Endodermal cell (in vitro differentiated cells): ENCODE measurements at regions not wholly inside any gene's neighbourhood (a gene's known extent, or its start where the extent isn't known, plus 50 kb on each side); places are given as distances from the start of the nearest gene placed in this dataset.

Experiments used
- DNase-seq: peaks from one replicate; pipeline ENCODE4 v3.0.0-alpha.2; 2017
- H3K27ac ChIP-seq: 2 replicates; pipeline ENCODE4 v1.5.1; 2013; ENCODE audit warnings: mild to moderate bottlenecking, low read depth, low read length, moderate library complexity
- H3K27me3 ChIP-seq: 2 replicates; pipeline ENCODE4 v1.6.1; 2013; ENCODE audit warnings: mild to moderate bottlenecking, low read length, moderate library complexity; ENCODE audit not compliant: insufficient read depth, control insufficient read depth, poor library complexity, severe bottlenecking
- H3K36me3 ChIP-seq: 2 replicates; pipeline ENCODE4 v1.7.0; 2013; ENCODE audit warnings: mild to moderate bottlenecking, low read length, moderate library complexity; ENCODE audit not compliant: control insufficient read depth, insufficient read depth
- H3K4me1 ChIP-seq: one replicate; pipeline ENCODE4 v1.7.0; 2013; ENCODE audit warnings: low read length; ENCODE audit not compliant: control insufficient read depth, insufficient read depth
- H3K4me3 ChIP-seq: 2 replicates; pipeline ENCODE4 v1.5.1; 2013; ENCODE audit warnings: mild to moderate bottlenecking, low read length, moderate library complexity
- H3K9ac ChIP-seq: 2 replicates; pipeline ENCODE4 v1.6.1; 2013; ENCODE audit warnings: mild to moderate bottlenecking, low read length, moderate library complexity; ENCODE audit not compliant: poor library complexity, severe bottlenecking; ENCODE audit errors: extremely low read depth
- H3K9me3 ChIP-seq: 2 replicates; pipeline ENCODE4 v1.6.1; 2013; ENCODE audit warnings: mild to moderate bottlenecking, low read length, moderate library complexity; ENCODE audit not compliant: control insufficient read depth
- H3K27ac Mint-ChIP-seq: 2 replicates; pipeline ENCODE4 v1.8.0; 2020; ENCODE audit warnings: mixed read lengths
- H3K27me3 Mint-ChIP-seq: 2 replicates; pipeline ENCODE4 v1.8.0; 2021; ENCODE audit warnings: mild to moderate bottlenecking, mixed read lengths; ENCODE audit not compliant: insufficient read depth
- H3K36me3 Mint-ChIP-seq: 2 replicates; pipeline ENCODE4 v1.8.0; 2020; ENCODE audit warnings: low read depth, mixed read lengths
- H3K4me1 Mint-ChIP-seq: 2 replicates; pipeline ENCODE4 v1.8.0; 2020; ENCODE audit warnings: mixed read lengths
- H3K4me3 Mint-ChIP-seq: 2 replicates; pipeline ENCODE4 v1.8.0; 2020; ENCODE audit warnings: mild to moderate bottlenecking, moderate library complexity, mixed read lengths
- H3K9me3 Mint-ChIP-seq: 2 replicates; pipeline ENCODE4 v1.8.0; 2020; ENCODE audit warnings: mild to moderate bottlenecking, mixed read lengths
- WGBS, 2 experiments: methylation state at CpG; one replicate each; pipeline versions ENCODE4 v1.1.5 to v1.1.7; 2013; ENCODE audit warnings: missing lambda C conversion rate in 2 of 2, mixed read lengths in 1 of 2; ENCODE audit not compliant: insufficient coverage in 1 of 2, insufficient read length in 1 of 2; 5-methylcytosine and 5-hydroxymethylcytosine counted together
- TF ChIP-seq, protein P1 (sequence below): fragments of 200-600 bp; sonication (generic); conservative IDR thresholded peaks from 2 replicates; pipeline ENCODE4 v1.5.0; 2021; ENCODE audit warnings: antibody characterized with exemption, mild to moderate bottlenecking

DNA sequence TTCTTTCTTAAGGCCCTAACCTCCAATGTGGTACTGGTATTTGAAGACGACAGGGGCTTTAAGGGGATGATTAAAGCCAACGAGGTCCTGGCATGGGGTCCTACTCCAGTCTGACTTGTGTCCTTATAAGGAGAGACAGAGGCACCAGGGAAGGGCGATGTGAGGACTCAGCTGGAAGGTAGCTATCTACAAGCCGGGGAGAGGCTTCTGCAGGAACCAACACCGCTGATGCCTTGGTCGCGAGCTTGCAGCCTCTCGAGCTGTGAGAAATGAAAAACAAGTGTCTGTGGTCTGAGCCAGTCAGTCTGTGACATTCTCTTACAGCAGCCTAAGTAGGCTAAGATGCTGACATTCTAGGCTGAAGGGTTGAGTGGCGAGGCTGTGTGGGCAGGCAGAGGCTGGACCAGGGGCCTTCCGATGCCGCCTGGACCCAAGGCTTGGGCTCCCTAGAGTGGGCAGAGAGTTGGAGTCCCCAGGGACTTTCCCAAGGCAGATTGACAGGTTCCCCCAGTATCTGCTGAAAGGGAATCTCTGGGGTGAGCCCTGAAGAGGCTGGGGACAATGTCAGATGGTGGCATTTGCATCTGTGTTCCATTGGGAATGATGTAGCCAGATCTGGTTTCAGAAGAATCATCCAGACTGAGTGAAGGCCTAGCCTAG, 322.9 kb upstream of the HS6ST1 start:
- TF ChIP-seq, protein P1, sequence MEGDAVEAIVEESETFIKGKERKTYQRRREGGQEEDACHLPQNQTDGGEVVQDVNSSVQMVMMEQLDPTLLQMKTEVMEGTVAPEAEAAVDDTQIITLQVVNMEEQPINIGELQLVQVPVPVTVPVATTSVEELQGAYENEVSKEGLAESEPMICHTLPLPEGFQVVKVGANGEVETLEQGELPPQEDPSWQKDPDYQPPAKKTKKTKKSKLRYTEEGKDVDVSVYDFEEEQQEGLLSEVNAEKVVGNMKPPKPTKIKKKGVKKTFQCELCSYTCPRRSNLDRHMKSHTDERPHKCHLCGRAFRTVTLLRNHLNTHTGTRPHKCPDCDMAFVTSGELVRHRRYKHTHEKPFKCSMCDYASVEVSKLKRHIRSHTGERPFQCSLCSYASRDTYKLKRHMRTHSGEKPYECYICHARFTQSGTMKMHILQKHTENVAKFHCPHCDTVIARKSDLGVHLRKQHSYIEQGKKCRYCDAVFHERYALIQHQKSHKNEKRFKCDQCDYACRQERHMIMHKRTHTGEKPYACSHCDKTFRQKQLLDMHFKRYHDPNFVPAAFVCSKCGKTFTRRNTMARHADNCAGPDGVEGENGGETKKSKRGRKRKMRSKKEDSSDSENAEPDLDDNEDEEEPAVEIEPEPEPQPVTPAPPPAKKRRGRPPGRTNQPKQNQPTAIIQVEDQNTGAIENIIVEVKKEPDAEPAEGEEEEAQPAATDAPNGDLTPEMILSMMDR = no peak
- Mint-ChIP-seq H3K27me3 (peaks cover 30% of the 10 kb centered on the region), H3K4me3 (no peak overlapping the region), H3K4me1 (peaks cover 72% of the 10 kb centered on the region), H3K9me3 (no peaks in the 10 kb centered on the region), H3K36me3 (no peaks in the 10 kb centered on the region), H3K27ac (peak overlapping the region; percentile 33)
- peak; percentile 42 for DNase-seq
- no peaks in the 10 kb centered on the region for H3K27me3 ChIP-seq
- no peak overlapping the region for H3K9ac ChIP-seq
- WGBS, 2 experiments = 89 to 90% methylated on average over 10 to 11 of the region's 11 CpGs
- H3K36me3 ChIP-seq = no peaks in the 10 kb centered on the region
- H3K4me1 ChIP-seq = peaks cover 22% of the 10 kb centered on the region
- no peak overlapping the region for H3K4me3 ChIP-seq
- H3K9me3 ChIP-seq = no peaks in the 10 kb centered on the region
- H3K27ac ChIP-seq = no peak overlapping the region

DNA sequence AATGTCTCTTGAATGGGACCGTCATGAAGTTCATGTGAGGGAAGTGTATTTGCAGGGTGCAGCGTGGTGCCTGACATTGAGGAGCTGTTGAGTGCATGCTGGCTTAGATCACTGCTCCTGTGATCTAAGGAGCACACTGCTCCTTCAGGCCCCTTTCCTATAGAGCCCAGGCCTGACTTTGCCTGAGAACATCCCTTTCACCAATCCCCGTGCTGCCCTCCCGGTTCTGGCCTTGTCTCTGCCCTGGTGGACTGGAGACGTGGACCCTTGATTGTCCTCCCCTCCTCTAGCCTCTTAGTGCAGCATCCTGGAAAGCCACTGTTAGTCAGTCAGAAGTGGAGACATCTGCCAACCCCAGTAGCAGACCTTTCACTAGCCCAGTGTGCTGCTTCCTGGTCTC, 323.6 kb upstream of the HS6ST1 start:
- Histone ChIP-seq H3K9ac (no peak overlapping the region), H3K27ac (no peak overlapping the region), H3K9me3 (no peaks in the 10 kb centered on the region), H3K4me1 (peaks cover 22% of the 10 kb centered on the region), H3K36me3 (no peaks in the 10 kb centered on the region), H3K27me3 (no peaks in the 10 kb centered on the region), H3K4me3 (no peak overlapping the region)
- TF ChIP-seq, protein P1 = no peak
- Mint-ChIP-seq H3K4me1 (peaks cover 72% of the 10 kb centered on the region), H3K36me3 (no peaks in the 10 kb centered on the region), H3K4me3 (no peak overlapping the region), H3K9me3 (no peaks in the 10 kb centered on the region), H3K27ac (no peak overlapping the region), H3K27me3 (peaks cover 24% of the 10 kb centered on the region)
- 88 to 98% methylated on average over 5 of the region's 5 CpGs for WGBS, 2 experiments
- DNase-seq = peak; percentile 46

DNA sequence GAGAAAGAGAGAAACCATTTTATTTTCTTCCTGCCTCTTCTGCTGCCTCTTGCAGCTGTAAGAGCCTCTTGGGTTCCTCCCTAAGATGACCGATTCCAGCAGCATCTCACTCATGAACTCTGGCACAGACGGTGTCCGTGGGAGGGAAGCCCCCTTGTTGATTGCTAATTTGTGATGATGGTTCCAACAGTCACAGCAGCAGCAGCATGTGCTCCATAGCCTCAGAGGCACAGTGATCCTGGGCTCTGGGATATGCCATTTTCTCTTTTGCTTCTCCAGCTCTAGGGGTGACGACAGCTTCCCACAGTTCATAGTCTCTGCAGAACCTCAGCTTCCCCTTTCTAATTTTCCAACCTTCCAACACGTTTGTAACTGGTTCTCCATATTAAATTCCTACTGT, 324.2 kb upstream of the HS6ST1 start:
- no peak overlapping the region for H3K27ac Mint-ChIP-seq
- no peaks in the 10 kb centered on the region for H3K9me3 Mint-ChIP-seq
- peaks cover 19% of the 10 kb centered on the region for H3K27me3 Mint-ChIP-seq

More for the DNA sequence above, 324.2 kb upstream of the HS6ST1 start:
- Histone ChIP-seq H3K27ac (no peak overlapping the region), H3K4me1 (peaks cover 22% of the 10 kb centered on the region), H3K9me3 (no peaks in the 10 kb centered on the region), H3K27me3 (no peaks in the 10 kb centered on the region), H3K36me3 (no peaks in the 10 kb centered on the region), H3K4me3 (no peak overlapping the region), H3K9ac (no peak overlapping the region)
- TF ChIP-seq, protein P1 = no peak
- peak; percentile 40 for DNase-seq
- Mint-ChIP-seq H3K4me3 (no peak overlapping the region), H3K36me3 (no peaks in the 10 kb centered on the region), H3K4me1 (peaks cover 70% of the 10 kb centered on the region)
- WGBS, 2 experiments = 85 to 92% methylated on average over 3 to 5 of the region's 5 CpGs
